Esophagus (tissue), 2 donors: ENCODE measurements at regions not wholly inside any gene's neighbourhood (a gene's known extent, or its start where the extent isn't known, plus 50 kb on each side); places are given as distances from the start of the nearest gene placed in this dataset.

Source experiments
- H3K27ac ChIP-seq, 2 donors: one replicate each; pipeline ENCODE4 v1.5.1; 2013; ENCODE audit warnings: low read depth in 2 of 2, mild to moderate bottlenecking in 2 of 2, inconsistent platforms in 1 of 2, low read length in 1 of 2, moderate library complexity in 1 of 2
- H3K27me3 ChIP-seq, 2 donors: one replicate each; pipeline ENCODE4 v1.6.1; 2013; ENCODE audit warnings: low read length in 2 of 2, control low read depth in 1 of 2, mild to moderate bottlenecking in 1 of 2; ENCODE audit not compliant: insufficient read depth in 2 of 2, control insufficient read depth in 1 of 2
- H3K36me3 ChIP-seq, 2 donors: one replicate each; pipeline ENCODE4 v1.6.1; 2013; ENCODE audit warnings: low read length in 1 of 2; ENCODE audit not compliant: control insufficient read depth in 2 of 2, insufficient read depth in 2 of 2
- H3K4me1 ChIP-seq, 2 donors: one replicate each; pipeline ENCODE4 v1.6.1; 2013; ENCODE audit warnings: low read length in 1 of 2; ENCODE audit not compliant: control insufficient read depth in 2 of 2, insufficient read depth in 2 of 2
- H3K4me3 ChIP-seq, 2 donors: one replicate each; pipeline ENCODE4 v1.5.1; 2013; ENCODE audit warnings: low read length in 2 of 2, mild to moderate bottlenecking in 2 of 2, low read depth in 1 of 2, moderate library complexity in 1 of 2
- H3K9me3 ChIP-seq, 2 donors: one replicate each; pipeline ENCODE4 v1.6.1; 2013; ENCODE audit warnings: mild to moderate bottlenecking in 2 of 2, low read depth in 1 of 2, low read length in 1 of 2, moderate library complexity in 1 of 2; ENCODE audit not compliant: control insufficient read depth in 2 of 2, insufficient read depth in 1 of 2
- WGBS, 2 donors: extraction: QIAGEN DNeasy Blood & Tissue Kit; methylation state at CpG; one replicate each; pipeline ENCODE4 v1.1.7; 2013; 5-methylcytosine and 5-hydroxymethylcytosine counted together
- donor health status: healthy with polysubstance abuse.
- donor health status: Bipolar disorder and iron deficiency.

GRCh38 chr2:239763433-239764097 is 261.6 kb downstream of the NDUFA10 start:
- H3K9me3 ChIP-seq: peaks cover 0 to 12% of the 10 kb centered on the region in 2 donors
- 73 to 76% methylated on average over 13 of the region's 13 CpGs for WGBS, 2 donors

GRCh38 chr2:239762655-239763269 is 262.4 kb downstream of the NDUFA10 start:
- 70 to 78% methylated on average over 14 of the region's 14 CpGs for WGBS, 2 donors
- Histone ChIP-seq H3K4me3 (no peak overlapping the region), H3K4me1 (no peaks in the 10 kb centered on the region), H3K27ac (no peak overlapping the region), H3K9me3 (peaks cover 0 to 10% of the 10 kb centered on the region in 2 donors), H3K27me3 (no peaks in the 10 kb centered on the region), H3K36me3 (no peaks in the 10 kb centered on the region)

More at GRCh38 chr2:239763433-239764097, 261.6 kb downstream of the NDUFA10 start:
- no peak overlapping the region for H3K4me3 ChIP-seq
- H3K36me3 ChIP-seq: no peaks in the 10 kb centered on the region
- H3K27ac ChIP-seq: no peak overlapping the region
- H3K27me3 ChIP-seq: no peaks in the 10 kb centered on the region
- H3K4me1 ChIP-seq: no peaks in the 10 kb centered on the region

- H3K9me3 ChIP-seq: peaks cover 0 to 10% of the 10 kb centered on the region in 2 donors
- no peak overlapping the region for H3K27ac ChIP-seq
- H3K27me3 ChIP-seq: no peaks in the 10 kb centered on the region
- no peaks in the 10 kb centered on the region for H3K36me3 ChIP-seq
- no peaks in the 10 kb centered on the region for H3K4me1 ChIP-seq
- 95 to 98% methylated on average over 2 of the region's 2 CpGs for WGBS, 2 donors
- no peak overlapping the region for H3K4me3 ChIP-seq
These were observed 263.0 kb downstream of the NDUFA10 start for GRCh38 chr2:239762106-239762505.

- Histone ChIP-seq H3K36me3 (no peaks in the 10 kb centered on the region), H3K27me3 (no peaks in the 10 kb centered on the region), H3K4me3 (no peak overlapping the region), H3K9me3 (peaks cover 0 to 10% of the 10 kb centered on the region in 2 donors), H3K4me1 (no peaks in the 10 kb centered on the region), H3K27ac (no peak overlapping the region)
- 92% methylated on average over 6 of the region's 6 CpGs for WGBS, 2 donors
These were observed 264.5 kb downstream of the NDUFA10 start for GRCh38 chr2:239760596-239760995.

GRCh38 chr2:239758279-239758877 is 266.8 kb downstream of the NDUFA10 start:
- H3K27ac ChIP-seq: no peak overlapping the region
- no peaks in the 10 kb centered on the region for H3K4me1 ChIP-seq
- H3K9me3 ChIP-seq: peaks cover 0 to 10% of the 10 kb centered on the region in 2 donors
- 36 to 48% methylated on average over 18 of the region's 18 CpGs for WGBS, 2 donors
- H3K36me3 ChIP-seq: no peaks in the 10 kb centered on the region
- no peak overlapping the region for H3K4me3 ChIP-seq
- H3K27me3 ChIP-seq: no peaks in the 10 kb centered on the region

- no peak overlapping the region for H3K27ac ChIP-seq
- H3K36me3 ChIP-seq: no peaks in the 10 kb centered on the region
- H3K27me3 ChIP-seq: no peaks in the 10 kb centered on the region
- peaks cover 0 to 7% of the 10 kb centered on the region in 2 donors for H3K9me3 ChIP-seq
- no peak overlapping the region for H3K4me3 ChIP-seq
- no peaks in the 10 kb centered on the region for H3K4me1 ChIP-seq
- WGBS, 2 donors: 69 to 70% methylated on average over 31 of the region's 31 CpGs
These were observed 268.1 kb downstream of the NDUFA10 start for GRCh38 chr2:239756790-239757760.

- Histone ChIP-seq H3K27ac (no peak overlapping the region), H3K27me3 (no peaks in the 10 kb centered on the region), H3K4me1 (peaks cover 0 to 4% of the 10 kb centered on the region in 2 donors), H3K36me3 (no peaks in the 10 kb centered on the region), H3K4me3 (no peak overlapping the region), H3K9me3 (peaks cover 0 to 7% of the 10 kb centered on the region in 2 donors)
- 75 to 78% methylated on average over 10 of the region's 10 CpGs for WGBS, 2 donors
These were observed 268.9 kb downstream of the NDUFA10 start for GRCh38 chr2:239756031-239756789.

- no peaks in the 10 kb centered on the region for H3K27me3 ChIP-seq
- H3K4me3 ChIP-seq: no peak overlapping the region
- H3K9me3 ChIP-seq: no peaks in the 10 kb centered on the region
- H3K36me3 ChIP-seq: no peaks in the 10 kb centered on the region
- no peak overlapping the region for H3K27ac ChIP-seq
- WGBS, 2 donors: 78 to 87% methylated on average over 14 of the region's 14 CpGs
- H3K4me1 ChIP-seq: peaks cover 0 to 4% of the 10 kb centered on the region in 2 donors
These were observed 271.7 kb downstream of the NDUFA10 start for GRCh38 chr2:239753401-239753837.
